ENCODE measurements at regions not wholly inside any gene's neighbourhood (a gene's known extent, or its start where the extent isn't known, plus 50 kb on each side); places are given as distances from the start of the nearest gene placed in this dataset.

GRCh38 chr4:45147866-45148265 is 421.5 kb upstream of the GNPDA2 start:
- TF ChIP-seq CTCF (IDR thresholded peaks at IDR 0.05) (no peak), POLR2A (IDR thresholded peaks at IDR 0.05) (no peak)

All from right lobe of liver (tissue), 4 donors.